Choroid plexus epithelial cell (primary cell): ENCODE measurements at regions not wholly inside any gene's neighbourhood (a gene's known extent, or its start where the extent isn't known, plus 50 kb on each side); places are given as distances from the start of the nearest gene placed in this dataset.

ENCODE experiments used
- DNase-seq: peaks from one replicate; pipeline ENCODE4 v3.0.0-alpha.2; 2010; ENCODE audit warnings: low read depth
- H3K4me3 ChIP-seq: 2 replicates; pipeline ENCODE4 v1.5.1; 2011; ENCODE audit warnings: low read depth, mild to moderate bottlenecking, control low read depth, low read length, moderate library complexity
- CTCF ChIP-seq: conservative IDR thresholded peaks from 2 replicates; pipeline ENCODE4 v1.5.1; 2011; ENCODE audit warnings: low read depth, mild to moderate bottlenecking, control low read depth, inconsistent platforms, low read length, moderate library complexity

GRCh38 chr9:129457325-129457779, 163.5 kb downstream of the C9orf50 start:
- no peak for DNase-seq
- H3K4me3 ChIP-seq, result no peak overlapping the region
- no peak for TF ChIP-seq CTCF

GRCh38 chr9:129456549-129457324, 164.2 kb downstream of the C9orf50 start:
- no peak for TF ChIP-seq CTCF
- DNase-seq, result no peak
- no peak overlapping the region for H3K4me3 ChIP-seq

GRCh38 chr9:129455151-129455995, 165.5 kb downstream of the C9orf50 start:
- H3K4me3 ChIP-seq, result no peak overlapping the region
- no peak for TF ChIP-seq CTCF
- DNase-seq, result peak; percentile 28

GRCh38 chr9:129454467-129455067, 166.3 kb downstream of the C9orf50 start:
- H3K4me3 ChIP-seq, result no peak overlapping the region
- DNase-seq, result no peak
- TF ChIP-seq CTCF, result no peak

- DNase-seq, result no peak
- H3K4me3 ChIP-seq, result no peak overlapping the region
- TF ChIP-seq CTCF, result no peak
These were observed 167.2 kb downstream of the C9orf50 start for GRCh38 chr9:129453734-129454133.

GRCh38 chr9:129451669-129452068, 169.2 kb downstream of the C9orf50 start:
- TF ChIP-seq CTCF, result no peak
- no peak for DNase-seq
- no peak overlapping the region for H3K4me3 ChIP-seq
